HG02623 (cell line): ENCODE measurements at regions not wholly inside any gene's neighbourhood (a gene's known extent, or its start where the extent isn't known, plus 50 kb on each side); places are given as distances from the start of the nearest gene placed in this dataset.

Experiments
- ATAC-seq: cut with Tn5 transposase; IDR thresholded peaks from one replicate; pipeline ENCODE4 v1.9.1; 2021; ENCODE audit warnings: moderate library complexity; ENCODE audit not compliant: unreplicated experiment

DNA sequence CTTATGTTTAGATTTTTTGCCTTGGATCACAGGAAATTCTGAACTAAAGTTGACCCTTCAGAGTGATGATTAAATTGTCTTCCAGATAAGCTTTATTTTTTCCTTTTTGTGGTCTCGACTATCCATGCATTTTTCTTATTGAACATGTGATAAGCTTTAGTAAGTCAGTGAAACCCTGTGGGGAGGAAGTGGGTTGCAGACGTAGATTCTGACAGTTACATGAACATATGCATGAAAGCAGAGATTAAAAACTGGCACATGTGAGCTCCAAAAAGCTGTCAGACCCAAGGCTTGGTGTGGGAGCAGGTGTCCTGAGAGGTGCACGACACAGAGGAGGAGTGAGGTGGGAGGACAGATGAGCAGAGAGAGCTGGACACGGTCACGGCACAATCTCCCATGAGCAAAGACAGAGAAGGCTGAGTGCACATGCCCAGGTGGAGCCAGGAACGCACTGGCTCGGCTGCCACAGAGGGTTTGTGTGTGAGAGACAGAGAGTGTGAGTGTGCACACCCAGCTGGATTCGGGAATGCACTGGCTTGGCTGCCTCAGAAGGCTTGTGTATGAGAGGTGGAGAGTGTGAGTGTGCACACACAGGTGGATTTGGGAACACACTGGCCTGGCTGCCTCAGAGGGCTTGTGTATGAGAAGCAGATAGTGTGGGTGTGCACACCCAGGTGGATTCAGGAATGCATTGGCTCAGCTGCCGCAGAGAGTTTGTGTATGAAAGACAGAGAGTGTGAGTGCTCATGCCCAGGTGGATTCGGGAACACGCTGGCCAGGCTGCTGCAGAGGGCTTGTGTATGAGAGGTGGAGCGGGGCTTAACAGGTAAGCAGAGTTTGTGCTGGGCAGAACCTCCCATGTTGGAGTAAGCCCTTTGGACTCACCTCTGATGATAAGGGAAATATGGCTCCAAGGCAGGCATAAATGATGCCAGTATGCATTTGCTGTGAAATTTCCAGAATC, 849.1 kb upstream of the SALL3 start:
- no peak for ATAC-seq

DNA sequence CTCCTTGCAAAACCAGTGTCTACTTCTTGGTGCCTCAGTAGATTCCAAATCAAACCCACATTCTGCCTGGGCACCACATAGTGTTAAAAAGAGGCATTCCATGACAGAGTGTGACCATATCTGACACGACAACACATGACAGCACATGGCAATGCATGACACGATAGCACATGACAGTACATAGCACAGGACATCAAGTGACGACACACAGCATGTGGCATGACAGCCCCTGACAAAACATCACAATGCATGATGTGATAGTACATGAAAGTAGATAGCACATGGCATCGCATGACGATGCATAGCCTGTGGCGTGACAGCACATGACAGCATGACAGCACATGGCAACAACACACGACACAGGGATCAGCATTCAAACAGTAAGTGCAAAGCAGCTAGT, 845.9 kb upstream of the SALL3 start:
- ATAC-seq: no peak

DNA sequence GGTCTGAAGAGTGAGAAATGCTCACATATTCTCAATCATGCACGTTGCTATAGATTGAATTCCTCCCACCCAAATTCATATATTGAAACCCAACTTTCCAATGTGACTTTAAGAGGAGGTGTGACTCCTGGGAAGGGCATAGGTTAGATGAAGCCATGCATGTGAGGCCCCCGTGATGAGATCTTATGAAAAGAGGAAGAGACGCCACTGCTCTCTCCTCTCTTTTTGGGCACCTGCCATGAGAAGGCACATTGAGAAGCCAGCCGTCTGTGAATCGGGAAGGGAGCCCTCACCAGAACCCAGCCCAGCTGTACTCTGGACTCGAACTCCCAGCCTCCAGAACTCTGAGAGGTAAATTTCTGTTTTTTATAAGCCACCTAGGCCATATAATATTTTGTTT, 842.6 kb upstream of the SALL3 start:
- ATAC-seq: no peak

DNA sequence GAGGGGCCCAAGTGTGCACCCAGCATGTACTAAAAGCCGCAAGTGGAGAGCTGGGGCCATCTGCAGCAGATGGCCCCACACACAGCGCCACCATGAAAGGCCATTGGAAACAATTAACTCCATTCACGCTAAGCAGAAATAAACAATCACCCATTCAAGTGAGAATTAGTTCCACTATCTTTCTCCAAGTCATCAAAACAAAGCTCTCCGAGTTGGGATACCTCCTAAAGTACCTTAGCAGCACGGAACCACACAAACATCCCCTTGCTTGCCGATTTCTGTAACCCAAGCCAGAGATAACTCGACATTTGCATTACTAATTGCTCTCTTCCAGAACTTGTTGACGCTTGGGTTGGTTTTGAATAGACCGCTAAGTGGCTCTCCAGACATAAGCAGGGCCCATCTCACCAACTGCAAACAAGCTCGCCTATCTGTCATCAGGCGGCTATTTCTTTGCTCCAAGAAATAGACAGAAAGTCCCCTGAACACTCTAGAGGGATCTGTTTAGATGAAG, 840.6 kb upstream of the SALL3 start:
- ATAC-seq: no peak

DNA sequence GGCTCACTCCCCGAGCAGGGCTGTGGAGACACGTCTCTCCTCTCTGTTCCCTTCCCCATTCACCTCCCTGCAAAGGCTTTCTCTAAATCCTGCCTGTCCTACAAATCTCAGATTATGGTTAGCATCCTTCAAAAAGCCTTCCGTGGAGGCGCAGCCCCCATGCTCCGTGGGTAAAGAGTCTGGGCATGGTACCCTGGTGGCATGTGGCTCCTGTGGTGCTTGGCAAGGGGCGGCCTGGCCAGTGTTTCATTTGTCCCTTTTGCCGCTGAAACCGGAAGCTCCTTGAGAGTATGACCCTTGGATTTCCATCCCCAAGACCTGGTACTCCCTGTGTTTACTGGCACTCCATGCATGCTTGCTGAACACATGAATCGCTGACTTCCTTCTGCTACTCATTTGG, 839.3 kb upstream of the SALL3 start:
- no peak for ATAC-seq

DNA sequence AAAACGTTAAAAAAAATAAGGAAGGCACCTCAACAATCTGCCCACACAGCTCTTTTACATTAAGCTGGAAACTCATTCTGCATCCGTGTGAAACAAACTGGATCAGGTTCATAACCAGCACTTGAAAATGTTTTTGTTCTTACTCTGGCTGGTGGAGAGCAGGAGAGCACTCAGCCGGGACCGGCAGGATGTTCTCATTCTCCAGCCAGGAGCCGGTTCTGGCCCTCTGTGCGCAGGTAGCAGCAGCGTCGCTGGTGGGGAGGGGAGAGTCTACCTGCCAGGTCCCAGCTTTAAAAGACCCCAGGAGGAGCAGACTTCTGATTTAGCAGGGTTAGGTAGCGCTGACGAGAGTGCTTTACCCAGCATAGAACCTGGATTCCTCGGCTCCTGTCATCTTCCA, 834.9 kb upstream of the SALL3 start:
- ATAC-seq: no peak

DNA sequence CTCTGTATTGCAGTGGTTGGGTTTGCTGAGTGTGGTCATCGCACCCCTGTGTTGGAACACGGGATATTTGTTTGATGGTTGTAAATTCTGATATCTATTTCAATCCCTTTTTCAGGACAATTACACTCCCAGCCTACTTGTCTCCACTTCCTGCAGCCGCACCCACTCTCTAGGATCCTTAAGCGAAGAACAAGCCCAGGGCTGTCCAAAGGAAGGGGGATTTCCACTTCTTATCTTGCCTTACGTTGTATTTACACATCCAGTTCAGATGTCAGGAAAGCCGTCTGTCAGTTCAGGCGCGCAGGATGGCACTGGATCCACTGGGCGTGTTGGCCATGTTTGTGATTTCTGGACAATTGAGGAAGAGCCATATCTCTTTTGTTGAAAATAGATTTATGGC, 834.5 kb upstream of the SALL3 start:
- ATAC-seq: no peak

DNA sequence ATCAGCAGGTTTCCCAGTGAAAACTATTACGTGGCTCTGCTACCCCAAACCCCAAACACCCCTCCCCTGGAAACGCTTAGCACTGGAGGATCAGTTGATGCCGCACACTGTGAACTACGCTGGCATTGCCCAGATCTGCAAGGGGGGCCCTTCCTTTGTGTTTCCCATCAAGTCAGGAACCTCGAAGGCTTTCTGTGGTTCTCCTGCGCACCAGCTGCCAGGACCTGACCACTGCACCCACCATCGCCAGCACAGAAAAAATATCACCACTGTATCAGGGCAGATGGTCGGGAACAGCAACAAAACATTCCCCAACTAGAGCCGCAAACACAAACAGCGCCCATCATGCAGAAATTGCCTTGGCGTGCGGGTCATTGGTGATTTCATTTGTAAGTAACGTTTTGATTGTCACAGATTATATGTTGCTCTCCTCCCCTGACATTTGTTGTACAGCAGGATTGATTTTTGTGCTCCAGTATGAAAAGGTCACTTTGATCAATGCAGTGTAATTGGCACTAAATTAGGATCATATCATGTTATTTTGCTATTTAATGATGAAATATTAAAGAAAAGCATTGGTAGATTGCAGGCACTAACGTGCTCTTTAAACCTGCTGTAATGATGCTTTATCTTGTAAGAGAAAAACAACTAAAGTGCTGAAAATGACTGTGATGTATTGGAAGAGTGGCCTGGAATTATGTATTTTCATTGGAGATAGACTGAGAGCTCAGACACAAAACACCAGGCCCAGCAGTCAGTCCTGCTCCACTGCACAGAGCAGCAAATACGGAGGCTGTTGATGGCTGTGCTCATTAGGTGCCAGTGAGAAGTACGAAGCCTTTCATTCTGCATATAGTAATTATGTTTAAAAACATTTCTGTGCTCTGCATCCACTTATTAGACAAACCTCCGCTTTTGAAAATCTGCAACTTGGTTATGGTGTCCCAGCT, 833.2 kb upstream of the SALL3 start:
- ATAC-seq: no peak

DNA sequence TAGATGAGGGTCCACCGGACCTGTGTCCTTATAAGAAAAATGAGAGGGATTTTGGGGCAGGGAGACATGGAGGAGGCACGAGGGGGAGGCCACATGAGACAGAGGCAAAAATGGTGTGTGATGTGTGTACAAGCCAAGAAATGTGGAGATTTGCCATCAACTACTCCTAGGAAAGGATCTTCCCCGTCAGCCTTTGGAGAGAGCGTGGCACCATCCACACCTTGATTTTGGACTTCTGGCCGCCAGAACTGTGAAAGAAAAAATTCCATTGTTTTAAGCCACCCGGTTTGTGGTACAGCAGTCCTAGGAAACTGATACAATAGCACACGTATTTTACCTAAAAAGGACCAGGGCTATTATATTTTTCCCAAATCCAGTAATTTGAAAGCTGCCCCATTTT, 829.0 kb upstream of the SALL3 start:
- no peak for ATAC-seq

DNA sequence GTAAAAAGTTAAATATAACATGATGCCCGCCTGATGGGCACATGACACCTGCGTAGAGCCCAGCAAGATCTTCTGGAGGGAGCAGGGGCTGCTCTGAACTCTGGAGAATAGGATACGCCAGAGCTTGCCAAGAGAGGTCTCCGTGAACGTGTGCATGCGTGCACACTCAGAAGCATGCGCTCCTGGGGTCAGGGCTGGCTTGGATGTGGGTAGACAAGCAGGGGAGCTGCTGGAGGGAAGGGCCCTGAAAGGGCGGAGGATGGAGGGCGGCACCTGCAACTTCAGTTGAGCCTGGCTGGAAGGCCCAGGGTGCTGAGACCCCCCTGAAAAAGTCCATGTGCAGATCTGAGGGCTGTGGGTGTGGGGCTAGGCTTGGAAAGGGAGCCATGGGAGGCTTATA, 828.4 kb upstream of the SALL3 start:
- no peak for ATAC-seq

DNA sequence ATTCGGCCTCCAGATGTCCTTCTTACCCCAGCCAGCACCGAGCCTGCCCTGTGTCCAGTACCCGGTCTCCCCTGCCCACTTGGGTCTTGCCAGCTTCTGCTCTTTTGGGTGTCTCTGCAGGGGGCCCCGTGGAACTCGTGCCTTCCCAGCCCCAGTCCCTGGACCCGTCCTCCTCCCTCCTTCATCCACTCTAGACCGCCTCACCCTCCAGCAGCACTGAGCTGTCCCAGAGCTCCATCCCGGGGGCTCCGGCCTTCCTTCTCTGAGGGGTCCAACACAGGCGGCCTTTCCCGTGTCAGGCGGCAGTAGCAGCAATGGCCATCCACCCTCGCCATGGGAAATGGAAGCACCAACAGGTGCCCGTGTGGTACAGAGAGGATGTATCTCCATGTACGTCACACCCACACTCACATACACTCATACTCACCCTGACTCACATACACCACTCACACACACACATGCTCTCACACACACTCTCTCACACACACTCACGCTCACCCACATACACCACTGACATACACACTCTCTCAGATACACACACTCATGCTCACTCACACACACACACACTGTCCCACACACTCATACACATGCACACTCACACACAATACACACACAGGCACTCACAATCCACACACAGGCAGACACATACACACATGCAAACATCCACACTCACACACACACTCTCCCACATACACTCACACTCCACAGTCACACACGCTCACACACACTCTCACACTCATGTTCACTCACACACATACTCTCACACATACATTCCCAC, 827.5 kb upstream of the SALL3 start:
- ATAC-seq: no peak

DNA sequence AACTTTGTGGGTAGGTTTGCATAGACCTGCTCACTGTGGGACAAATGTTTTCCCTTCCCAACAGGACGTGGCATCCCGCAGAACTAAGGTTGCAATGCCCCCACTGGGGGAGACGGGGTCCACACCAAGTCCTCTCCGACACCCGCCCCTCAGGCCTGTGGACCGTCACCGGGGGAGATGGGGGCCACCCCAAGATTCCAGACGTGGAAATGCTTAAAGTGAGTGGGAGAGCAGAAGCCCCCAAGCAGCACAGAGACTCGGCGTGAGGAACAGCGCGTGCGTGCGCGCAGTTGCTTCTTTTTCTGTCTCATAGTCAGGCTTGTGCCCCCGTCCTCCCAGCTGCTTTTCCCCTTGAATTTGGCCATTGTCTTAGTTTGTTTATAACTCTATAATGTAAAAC, 826.3 kb upstream of the SALL3 start:
- no peak for ATAC-seq

DNA sequence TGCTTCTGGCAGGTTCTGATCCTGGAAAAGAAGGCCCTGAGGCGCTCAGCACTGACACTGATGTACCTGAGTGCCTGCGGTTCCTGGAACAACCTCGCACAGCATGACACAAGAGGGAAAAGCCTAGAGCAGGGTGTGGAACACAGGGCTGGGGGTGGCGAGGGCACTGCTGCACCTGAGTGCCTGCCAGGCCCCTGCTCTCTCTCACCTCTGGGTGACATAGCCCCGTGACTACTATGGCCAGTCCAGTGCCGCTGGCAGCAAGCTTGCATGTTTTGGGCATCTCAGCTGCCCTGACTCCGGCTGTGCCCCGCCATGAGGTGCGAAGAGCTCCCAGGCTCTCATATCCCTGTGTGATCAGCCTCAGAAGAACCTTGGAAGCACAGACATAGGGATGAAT, 825.2 kb upstream of the SALL3 start:
- ATAC-seq: no peak

DNA sequence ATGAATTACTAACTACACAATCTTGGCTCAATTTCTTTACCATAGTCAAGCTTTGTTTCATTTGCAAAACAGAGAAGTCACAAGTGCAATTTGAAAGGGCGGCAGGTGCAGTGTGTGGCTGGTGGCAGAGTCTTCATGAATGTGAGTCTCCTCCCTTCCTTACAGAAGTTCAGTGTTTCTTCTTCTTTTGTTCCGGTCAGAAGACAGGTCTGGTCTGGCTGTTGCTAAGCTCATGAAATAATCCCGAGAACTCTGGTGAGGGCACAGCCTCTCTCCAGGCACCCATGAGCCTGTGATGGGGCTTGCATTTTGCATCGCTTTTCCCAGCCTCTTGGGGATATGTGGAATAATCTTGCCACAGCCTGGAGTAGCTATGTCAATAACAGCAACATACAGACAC, 824.8 kb upstream of the SALL3 start:
- ATAC-seq: no peak

DNA sequence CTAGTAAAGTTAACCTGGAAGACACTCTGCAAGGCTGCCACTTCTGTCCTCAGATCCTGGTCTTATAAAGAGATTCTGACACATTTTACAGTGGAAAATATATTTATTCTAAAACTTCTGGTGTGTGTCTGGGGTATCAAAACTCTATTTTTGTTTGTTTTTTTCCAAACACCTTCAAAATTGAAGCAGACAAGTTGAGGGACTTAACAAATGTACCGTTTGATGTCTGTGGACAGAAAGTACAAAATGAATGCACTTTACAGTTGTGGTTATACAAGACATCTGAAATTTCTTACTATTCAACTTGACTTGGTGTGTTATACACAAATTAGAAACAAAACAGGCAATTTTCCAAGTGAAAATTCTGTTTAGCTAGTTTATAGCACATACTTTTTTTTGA, 823.2 kb upstream of the SALL3 start:
- ATAC-seq: no peak

DNA sequence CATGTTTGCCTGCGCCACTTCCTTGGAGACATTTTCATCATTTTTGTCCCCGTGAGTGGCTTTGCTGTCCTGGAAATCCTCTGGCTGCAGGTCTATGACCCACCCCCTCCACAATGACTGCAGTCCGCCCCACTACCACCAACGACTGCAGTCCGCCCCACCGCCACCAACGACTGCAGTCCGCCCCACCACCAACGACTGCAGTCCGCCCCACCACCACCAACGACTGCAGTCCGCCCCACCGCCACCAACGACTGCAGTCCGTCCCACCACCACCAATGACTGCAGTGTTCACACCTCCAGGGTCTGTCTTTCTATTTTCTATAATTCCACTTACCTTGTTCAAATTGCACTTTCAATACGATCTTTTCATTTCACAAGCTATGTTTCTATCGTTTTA, 820.7 kb upstream of the SALL3 start:
- no peak for ATAC-seq

DNA sequence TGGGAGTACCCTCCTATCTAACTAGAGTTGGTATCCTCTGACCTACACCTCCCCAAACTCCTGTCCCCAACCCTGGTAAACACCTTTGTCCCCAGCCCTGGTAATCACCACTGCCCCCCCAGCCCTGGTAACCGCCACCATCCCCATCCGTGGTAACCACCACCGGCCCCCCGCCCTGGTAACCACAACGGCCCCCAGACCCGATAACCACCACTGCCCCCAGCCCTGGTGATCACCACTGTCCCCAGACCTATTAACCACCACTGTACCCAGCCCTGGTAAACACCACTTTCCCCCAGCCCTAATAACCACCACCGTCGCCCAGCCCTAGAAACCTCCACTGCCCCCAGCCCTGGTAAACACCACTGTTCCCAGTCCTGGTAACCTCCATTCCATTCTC, 820.2 kb upstream of the SALL3 start:
- no peak for ATAC-seq

DNA sequence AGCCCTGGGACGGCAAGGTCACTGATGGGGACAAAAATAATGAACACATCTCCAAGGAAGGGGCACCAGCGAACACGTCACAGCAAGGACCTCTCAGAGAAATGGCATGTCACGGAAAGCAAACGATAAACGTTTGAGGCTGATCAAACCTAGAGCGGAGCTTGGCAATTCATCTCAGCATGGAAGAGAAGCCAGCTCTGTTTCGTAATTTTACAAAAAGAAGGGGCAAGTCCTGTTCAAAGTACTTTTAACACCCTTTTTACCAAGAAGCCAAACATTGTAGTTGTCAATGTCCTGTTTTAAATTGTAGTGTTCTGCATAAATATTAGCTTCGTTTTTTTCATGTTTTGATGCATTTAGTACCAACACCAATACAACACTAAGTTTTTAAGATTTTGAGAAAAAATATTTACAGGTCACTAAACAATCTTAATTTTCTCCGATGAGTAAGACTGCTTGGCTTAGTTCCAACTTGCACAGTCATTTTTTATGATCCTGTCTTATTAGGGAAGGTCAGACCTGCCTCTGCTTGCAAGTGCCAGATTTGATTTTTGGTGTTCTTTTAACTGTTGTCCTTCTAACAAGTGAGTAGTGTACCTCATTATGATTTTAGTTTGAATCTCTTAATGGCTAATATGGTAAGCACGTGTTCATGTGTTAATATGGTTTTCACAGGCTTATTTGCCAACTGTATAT, 818.5 kb upstream of the SALL3 start:
- no peak for ATAC-seq

DNA sequence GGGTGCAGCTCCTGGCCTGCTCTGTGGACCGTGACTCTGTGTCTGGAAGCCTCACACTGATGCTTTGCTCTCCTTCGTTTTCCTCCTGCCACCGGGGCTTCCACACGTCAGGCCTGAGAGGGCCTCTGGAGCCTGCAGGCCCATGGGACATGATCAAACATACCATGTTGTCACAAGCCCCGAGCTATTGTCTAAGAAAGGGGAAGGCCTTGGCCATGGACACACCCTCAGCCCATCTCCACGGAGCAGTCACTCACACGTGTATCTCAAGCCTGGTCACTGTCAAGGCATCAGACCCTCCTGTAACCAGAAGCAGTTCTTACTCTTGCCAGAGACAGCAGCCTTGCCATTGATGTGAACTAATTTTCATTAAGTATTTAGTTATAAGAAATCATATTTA, 814.1 kb upstream of the SALL3 start:
- ATAC-seq: no peak

DNA sequence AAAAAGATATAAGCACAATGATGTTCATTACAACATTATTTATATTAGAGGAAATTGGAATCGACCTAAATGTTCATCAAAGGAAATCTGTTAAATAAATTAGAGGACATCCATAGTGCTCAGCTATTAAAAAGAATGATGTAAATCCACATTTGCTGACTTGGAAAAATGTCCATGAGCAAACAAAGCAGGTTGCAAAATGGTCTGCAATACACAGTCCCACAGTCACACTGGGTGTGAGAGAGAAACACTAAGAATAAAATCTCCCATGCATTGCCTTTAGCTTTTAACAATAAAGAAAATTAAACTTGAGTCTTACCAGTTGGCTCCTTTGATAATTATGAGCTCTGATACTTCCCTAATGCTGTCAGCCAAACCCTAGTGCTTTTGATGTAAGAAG, 811.1 kb upstream of the SALL3 start:
- ATAC-seq: no peak
